HG03571 (cell line): ENCODE measurements at regions not wholly inside any gene's neighbourhood (a gene's known extent, or its start where the extent isn't known, plus 50 kb on each side); places are given as distances from the start of the nearest gene placed in this dataset.

Experiments
- ATAC-seq: cut with Tn5 transposase; IDR thresholded peaks from one replicate; pipeline ENCODE4 v1.9.1; 2021; ENCODE audit not compliant: unreplicated experiment

GRCh38 chr15:93497291-93497690 is 408.3 kb upstream of the RGMA start:
- ATAC-seq: no peak

GRCh38 chr15:93496888-93497287 is 407.9 kb upstream of the RGMA start:
- no peak for ATAC-seq

DNA sequence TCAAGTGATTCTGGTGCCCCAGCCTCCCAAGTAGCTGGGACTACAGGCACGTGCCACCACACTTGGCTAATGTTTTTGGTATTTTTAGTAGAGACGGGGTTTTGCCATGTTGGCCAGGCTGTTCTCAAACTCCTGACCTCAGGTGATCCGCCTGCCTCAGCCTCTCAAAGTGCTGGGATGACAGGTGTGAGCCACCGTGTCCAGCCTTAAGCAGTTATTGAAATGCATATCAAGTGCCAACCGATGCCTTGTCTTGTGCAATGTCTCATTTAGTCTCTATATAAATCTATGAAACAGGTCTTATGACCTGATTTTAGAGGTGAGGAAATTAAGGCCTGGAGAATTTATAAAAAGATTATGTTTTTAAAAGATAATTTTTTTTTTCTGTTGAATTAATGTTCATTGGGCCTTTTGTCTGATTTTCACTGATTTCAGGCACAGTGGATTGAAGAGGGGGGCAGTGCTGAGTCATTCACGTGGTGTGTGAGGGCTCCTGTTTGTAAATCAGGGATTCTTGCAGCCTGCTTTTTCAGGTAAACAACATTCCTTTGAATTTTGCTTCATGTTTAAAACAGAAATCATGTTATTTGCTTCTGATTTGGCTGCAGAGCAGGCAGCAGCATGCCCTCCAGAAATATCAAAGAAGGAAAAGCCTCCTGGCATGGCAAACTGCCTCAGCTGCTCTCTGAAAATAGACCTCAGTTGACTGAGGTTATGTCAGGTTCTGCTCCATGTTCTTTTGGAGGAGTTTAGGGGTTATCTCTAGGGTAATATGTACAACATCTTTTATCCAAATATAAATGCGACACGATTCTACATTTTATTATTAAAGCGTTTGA is 407.0 kb upstream of the RGMA start:
- ATAC-seq: no peak

DNA sequence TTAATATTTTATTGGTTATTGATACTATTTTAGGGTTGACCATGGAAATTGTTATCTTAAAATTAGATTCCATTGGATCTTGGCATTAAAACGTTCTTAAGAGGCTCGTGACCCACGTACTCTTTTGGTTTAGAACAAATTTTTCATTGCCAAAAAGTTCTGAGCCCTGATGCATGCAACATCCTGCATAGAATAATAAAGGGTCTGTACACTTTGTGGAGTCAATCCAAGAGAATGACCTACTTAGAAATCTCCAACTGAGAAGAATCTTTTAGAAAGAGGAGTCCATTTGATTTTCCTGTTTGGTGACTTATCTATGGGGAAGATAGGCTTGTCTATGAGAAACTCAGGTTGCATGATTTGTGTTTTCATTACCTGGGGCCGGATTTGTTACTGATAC is 404.2 kb upstream of the RGMA start:
- no peak for ATAC-seq

DNA sequence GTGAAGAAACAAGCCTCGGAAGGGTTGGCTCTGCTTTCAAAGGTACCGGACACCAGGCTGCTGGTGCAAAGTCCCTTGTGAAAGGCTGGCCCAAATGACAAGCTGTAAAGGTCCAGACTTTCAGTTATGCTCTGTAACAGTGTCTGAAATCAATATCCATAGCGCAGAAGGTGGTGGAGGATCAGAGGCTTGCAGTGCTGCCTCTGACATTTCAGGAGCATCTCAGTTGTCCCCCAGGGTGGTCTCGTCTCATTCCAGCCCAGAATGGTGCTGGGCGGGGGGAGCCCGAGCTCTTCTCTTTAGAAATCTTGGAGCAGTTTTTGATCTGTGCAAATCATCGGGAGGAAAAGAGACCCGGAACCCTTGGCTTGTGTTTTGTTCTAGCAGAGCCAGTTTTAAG is 402.3 kb upstream of the RGMA start:
- no peak for ATAC-seq

- no peak for ATAC-seq
Observed at GRCh38 chr15:93488296-93488713, 399.3 kb upstream of the RGMA start.

GRCh38 chr15:93486407-93487117 is 397.6 kb upstream of the RGMA start:
- no peak for ATAC-seq

GRCh38 chr15:93485438-93486327 is 396.7 kb upstream of the RGMA start:
- ATAC-seq: no peak

GRCh38 chr15:93483923-93484322 is 394.9 kb upstream of the RGMA start:
- ATAC-seq: no peak

DNA sequence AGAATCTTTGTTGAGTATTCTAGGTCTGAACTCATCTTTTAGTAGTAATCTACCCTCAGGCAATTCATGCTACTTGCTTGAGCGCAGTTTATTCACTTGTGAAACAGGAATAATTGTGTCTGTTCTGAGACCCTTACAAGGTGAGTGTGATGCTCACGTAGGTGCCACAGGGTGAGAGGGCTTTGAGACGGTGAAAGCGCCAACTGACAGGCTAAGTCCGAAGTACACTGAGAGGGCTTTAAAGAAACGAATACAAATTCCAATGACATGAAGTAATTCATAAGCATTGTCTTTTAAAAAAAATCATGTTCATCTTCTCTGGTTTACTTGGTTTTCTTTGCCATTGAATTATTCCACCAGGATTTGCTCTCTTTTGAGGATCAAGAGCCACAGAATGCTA is 393.7 kb upstream of the RGMA start:
- no peak for ATAC-seq

DNA sequence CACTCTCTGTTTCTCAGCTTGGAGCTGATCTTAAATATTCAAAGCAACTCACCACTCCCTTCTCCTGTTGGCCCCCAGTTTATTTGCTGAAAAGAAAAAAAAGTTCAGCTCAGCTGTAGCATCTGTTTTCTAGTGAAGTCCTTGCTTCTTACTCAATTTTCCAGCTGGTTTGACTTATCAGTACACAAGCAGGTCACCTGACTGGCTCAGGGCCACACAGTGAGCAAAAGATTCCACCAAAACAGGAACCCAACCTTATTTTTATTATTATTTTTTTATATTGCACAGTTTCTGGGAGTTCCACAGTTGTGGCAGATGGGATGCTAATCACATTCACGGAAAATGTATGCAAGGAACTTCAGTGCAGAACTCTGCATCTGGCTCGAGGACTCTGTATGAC is 390.7 kb upstream of the RGMA start:
- ATAC-seq: no peak

DNA sequence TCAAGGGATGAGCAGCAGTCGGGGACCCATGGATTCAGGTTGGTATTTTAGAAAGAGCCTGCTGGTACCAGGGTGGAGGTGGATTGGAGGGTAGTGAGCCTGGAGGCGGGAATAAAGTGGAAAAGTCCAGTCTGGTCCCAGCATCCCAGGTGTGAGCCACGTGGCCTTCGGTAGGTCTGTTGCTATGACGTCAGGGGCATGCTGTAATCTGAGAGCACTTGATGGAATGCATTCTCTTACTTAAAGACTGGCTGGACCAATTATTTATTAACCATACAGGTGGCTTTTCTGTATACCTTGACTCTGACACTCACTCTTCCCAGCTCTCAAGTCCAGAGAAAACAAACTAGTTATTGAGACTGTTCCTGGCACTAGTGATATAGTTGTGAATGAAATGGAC is 389.9 kb upstream of the RGMA start:
- ATAC-seq: no peak

DNA sequence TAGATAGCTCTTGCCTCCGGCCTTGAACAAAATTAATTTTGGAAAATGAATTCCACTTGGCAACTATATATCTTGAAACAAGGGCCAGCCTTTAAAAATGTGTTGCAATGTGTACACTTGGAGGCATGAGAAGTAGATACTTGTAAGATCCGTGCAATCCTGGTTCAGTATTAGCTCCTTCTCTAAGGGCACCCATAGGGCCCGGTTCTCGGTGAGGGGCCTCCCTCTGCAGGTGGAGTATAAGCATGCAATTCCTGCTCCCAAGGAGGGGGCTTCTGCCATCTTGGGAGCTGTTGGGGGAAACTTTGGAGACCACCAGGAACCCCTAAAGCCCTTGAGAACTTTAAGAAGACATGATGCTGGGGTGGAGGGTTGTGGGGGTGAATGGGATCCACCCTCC is 388.7 kb upstream of the RGMA start:
- no peak for ATAC-seq

- no peak for ATAC-seq
Observed at GRCh38 chr15:93477188-93477587, 388.2 kb upstream of the RGMA start.

- no peak for ATAC-seq
Observed at GRCh38 chr15:93476491-93477177, 387.6 kb upstream of the RGMA start.

DNA sequence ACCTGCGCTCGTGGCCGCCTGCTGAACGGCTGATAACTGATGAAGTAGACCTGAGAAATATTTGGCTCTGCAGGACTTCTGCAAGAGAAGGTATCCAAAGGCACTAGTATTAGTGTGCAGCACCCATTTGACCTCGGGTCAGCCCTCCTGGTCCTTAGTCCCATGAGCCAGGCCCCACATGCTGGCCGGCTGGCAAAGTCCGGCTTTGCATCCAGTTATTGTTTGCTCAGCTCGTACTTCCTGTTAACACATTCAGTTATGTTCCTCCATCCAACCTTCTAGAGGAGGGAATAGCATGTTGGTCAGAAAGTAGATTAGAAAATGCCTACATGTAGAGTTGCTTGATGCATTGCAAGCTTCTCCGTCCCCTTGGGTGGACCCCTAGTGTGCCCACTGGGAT is 385.7 kb upstream of the RGMA start:
- ATAC-seq: no peak

GRCh38 chr15:93469994-93470393 is 381.0 kb upstream of the RGMA start:
- no peak for ATAC-seq

GRCh38 chr15:93467337-93467736 is 378.3 kb upstream of the RGMA start:
- ATAC-seq: no peak

- ATAC-seq: no peak
Observed at GRCh38 chr15:93466380-93466779, 377.4 kb upstream of the RGMA start.

GRCh38 chr15:93462690-93463089 is 373.7 kb upstream of the RGMA start:
- no peak for ATAC-seq

- peak; percentile 96 for ATAC-seq
Observed at GRCh38 chr15:93460717-93461116, 371.7 kb upstream of the RGMA start.
